Neural progenitor cell (in vitro differentiated cells): ENCODE measurements at regions not wholly inside any gene's neighbourhood (a gene's known extent, or its start where the extent isn't known, plus 50 kb on each side); places are given as distances from the start of the nearest gene placed in this dataset.
A peak's percentile ranks its signal among the peaks of the same experiment; 100 is the strongest.

ENCODE experiments used
- DNase-seq: peaks from one replicate; pipeline ENCODE4 v3.0.0-alpha.2; 2016; ENCODE audit warnings: low spot score
- H2AFZ ChIP-seq: fragments of 200-600 bp; sonication (generic); replicated peaks from 2 replicates; pipeline ENCODE4 v1.6.1; 2016; ENCODE audit warnings: antibody characterized with exemption
- H3F3A ChIP-seq: fragments of 200-600 bp; sonication (generic); 2 replicates; pipeline ENCODE4 v1.6.1; 2016; ENCODE audit warnings: antibody characterized with exemption, low read depth
- H3K27ac ChIP-seq: fragments of 200-600 bp; sonication (generic); 2 replicates; pipeline ENCODE4 v1.5.1; 2016; ENCODE audit warnings: mild to moderate bottlenecking
- H3K27me3 ChIP-seq: fragments of 200-600 bp; sonication (generic); 2 replicates; pipeline ENCODE4 v1.6.1; 2016; ENCODE audit warnings: mild to moderate bottlenecking, moderate library complexity
- H3K36me3 ChIP-seq: fragments of 200-600 bp; sonication (generic); 2 replicates; pipeline ENCODE4 v1.5.1; 2016
- H3K4me1 ChIP-seq: fragments of 200-600 bp; sonication (generic); 2 replicates; pipeline ENCODE4 v1.6.1; 2016; ENCODE audit warnings: mixed run types
- H3K4me2 ChIP-seq: fragments of 200-600 bp; sonication (generic); 2 replicates; pipeline ENCODE4 v1.6.1; 2016
- H3K4me3 ChIP-seq: fragments of 200-600 bp; sonication (generic); 2 replicates; pipeline ENCODE4 v1.5.1; 2016
- H3K79me2 ChIP-seq: fragments of 200-600 bp; sonication (generic); 2 replicates; pipeline ENCODE4 v1.6.1; 2016; ENCODE audit warnings: low read depth
- H3K9ac ChIP-seq: fragments of 200-600 bp; sonication (generic); 2 replicates; pipeline ENCODE4 v1.6.1; 2016
- H3K9me3 ChIP-seq: fragments of 200-600 bp; sonication (generic); 2 replicates; pipeline ENCODE4 v1.5.1; 2016; ENCODE audit warnings: low read depth
- H4K20me1 ChIP-seq: fragments of 200-600 bp; sonication (generic); 2 replicates; pipeline ENCODE4 v1.6.1; 2016; ENCODE audit warnings: low read depth
- H3K27ac Mint-ChIP-seq: 3 replicates; pipeline ENCODE4 v1.8.0; 2021; ENCODE audit warnings: mixed read lengths
- H3K27me3 Mint-ChIP-seq: 2 replicates; pipeline ENCODE4 v1.8.0; 2022; ENCODE audit warnings: low read depth, mild to moderate bottlenecking, inconsistent platforms, moderate library complexity, mixed read lengths; ENCODE audit not compliant: insufficient read depth
- H3K36me3 Mint-ChIP-seq: 3 replicates; pipeline ENCODE4 v1.8.0; 2021; ENCODE audit warnings: mixed read lengths
- H3K4me1 Mint-ChIP-seq: 3 replicates; pipeline ENCODE4 v1.8.0; 2021; ENCODE audit warnings: mixed read lengths
- H3K4me3 Mint-ChIP-seq: 3 replicates; pipeline ENCODE4 v1.8.0; 2021; ENCODE audit warnings: mild to moderate bottlenecking, moderate library complexity, mixed read lengths
- H3K9me3 Mint-ChIP-seq: 3 replicates; pipeline ENCODE4 v1.8.0; 2020; ENCODE audit warnings: mixed read lengths
- EZH2 ChIP-seq: fragments of 200-600 bp; sonication (generic); IDR thresholded peaks from 2 replicates; pipeline ENCODE4 v1.6.1; 2017; ENCODE audit warnings: antibody characterized with exemption, mild to moderate bottlenecking, moderate library complexity
- EZH2phosphoT487 ChIP-seq: fragments of 200-600 bp; sonication (generic); IDR thresholded peaks from 2 replicates; pipeline ENCODE4 v1.6.1; 2017; ENCODE audit warnings: antibody characterized with exemption
- TF ChIP-seq, protein P1 (sequence below): fragments of 200-600 bp; sonication (generic); IDR thresholded peaks from 2 replicates; pipeline ENCODE4 v1.5.1; 2017; ENCODE audit warnings: antibody characterized with exemption, mild to moderate bottlenecking

DNA sequence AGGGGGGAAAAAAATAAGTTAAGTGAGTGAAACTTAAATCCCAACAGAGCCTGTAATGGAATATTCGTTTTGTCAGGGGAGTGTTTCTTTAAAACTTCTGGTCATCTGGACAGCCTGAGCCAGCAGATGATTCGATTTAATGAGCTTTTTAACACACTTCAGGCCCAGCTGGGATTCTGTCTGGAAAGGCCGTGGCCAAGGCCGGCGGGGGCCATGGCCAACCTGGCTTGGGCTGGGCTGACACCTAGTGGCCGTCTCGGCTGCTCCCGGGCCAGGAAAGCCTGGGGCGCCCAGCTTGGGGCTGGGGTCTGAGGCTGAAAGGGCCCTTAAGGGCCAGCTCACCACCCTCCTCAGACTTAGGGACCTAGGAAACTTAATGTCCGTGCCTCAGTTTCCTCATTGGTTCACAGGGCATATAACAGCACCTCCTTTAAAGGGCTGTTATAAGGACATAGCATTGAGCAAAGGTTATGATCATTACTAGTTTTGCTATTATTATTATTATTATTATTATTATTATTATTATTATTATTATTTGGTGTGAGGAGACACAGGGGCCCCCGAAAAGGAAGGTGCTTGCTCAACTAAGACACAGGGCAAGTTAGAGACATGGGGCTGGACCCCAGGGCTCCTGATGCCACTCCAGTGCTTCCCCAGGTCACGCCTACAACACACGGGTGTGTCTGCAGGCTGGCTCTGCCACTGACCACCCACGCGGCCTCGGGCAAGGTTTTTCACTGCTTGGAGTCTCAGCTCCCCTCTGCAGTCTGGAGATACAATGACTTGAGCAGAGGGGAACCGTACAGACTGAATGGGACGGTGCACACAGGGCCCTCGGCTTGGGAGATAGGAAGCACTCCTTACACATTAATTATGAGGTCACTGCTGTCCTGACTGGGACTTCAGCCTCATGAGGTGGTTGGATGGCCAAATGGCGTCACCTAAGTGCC, 84.0 kb downstream of the SYNE3 start:
- no peaks in the 10 kb centered on the region for H3K36me3 Mint-ChIP-seq
- Histone ChIP-seq H2AFZ (no peak overlapping the region), H3K9me3 (no peaks in the 10 kb centered on the region), H3K4me3 (no peak overlapping the region), H4K20me1 (no peaks in the 10 kb centered on the region), H3K36me3 (no peaks in the 10 kb centered on the region), H3K4me2 (no peak overlapping the region), H3K9ac (no peak overlapping the region), H3K4me1 (no peaks in the 10 kb centered on the region), H3F3A (no peaks in the 10 kb centered on the region), H3K79me2 (no peaks in the 10 kb centered on the region), H3K27ac (no peak overlapping the region), H3K27me3 (no peaks in the 10 kb centered on the region)
- no peak for TF ChIP-seq EZH2
- TF ChIP-seq, protein P1, sequence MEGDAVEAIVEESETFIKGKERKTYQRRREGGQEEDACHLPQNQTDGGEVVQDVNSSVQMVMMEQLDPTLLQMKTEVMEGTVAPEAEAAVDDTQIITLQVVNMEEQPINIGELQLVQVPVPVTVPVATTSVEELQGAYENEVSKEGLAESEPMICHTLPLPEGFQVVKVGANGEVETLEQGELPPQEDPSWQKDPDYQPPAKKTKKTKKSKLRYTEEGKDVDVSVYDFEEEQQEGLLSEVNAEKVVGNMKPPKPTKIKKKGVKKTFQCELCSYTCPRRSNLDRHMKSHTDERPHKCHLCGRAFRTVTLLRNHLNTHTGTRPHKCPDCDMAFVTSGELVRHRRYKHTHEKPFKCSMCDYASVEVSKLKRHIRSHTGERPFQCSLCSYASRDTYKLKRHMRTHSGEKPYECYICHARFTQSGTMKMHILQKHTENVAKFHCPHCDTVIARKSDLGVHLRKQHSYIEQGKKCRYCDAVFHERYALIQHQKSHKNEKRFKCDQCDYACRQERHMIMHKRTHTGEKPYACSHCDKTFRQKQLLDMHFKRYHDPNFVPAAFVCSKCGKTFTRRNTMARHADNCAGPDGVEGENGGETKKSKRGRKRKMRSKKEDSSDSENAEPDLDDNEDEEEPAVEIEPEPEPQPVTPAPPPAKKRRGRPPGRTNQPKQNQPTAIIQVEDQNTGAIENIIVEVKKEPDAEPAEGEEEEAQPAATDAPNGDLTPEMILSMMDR: peak; percentile 78
- H3K9me3 Mint-ChIP-seq: no peaks in the 10 kb centered on the region
- no peak overlapping the region for H3K4me3 Mint-ChIP-seq
- peak; percentile 73 for DNase-seq
- peaks cover 15% of the 10 kb centered on the region for H3K4me1 Mint-ChIP-seq
- H3K27ac Mint-ChIP-seq: no peak overlapping the region
- H3K27me3 Mint-ChIP-seq: no peaks in the 10 kb centered on the region

- no peak overlapping the region for H3K27ac Mint-ChIP-seq
- H3K27ac ChIP-seq: no peak overlapping the region
- no peaks in the 10 kb centered on the region for H3K36me3 Mint-ChIP-seq
- H3K27me3 Mint-ChIP-seq: no peaks in the 10 kb centered on the region
- H3K27me3 ChIP-seq: no peaks in the 10 kb centered on the region
- H3F3A ChIP-seq: no peaks in the 10 kb centered on the region
- no peaks in the 10 kb centered on the region for H3K79me2 ChIP-seq
- no peak overlapping the region for H3K9ac ChIP-seq
- no peaks in the 10 kb centered on the region for H3K4me1 ChIP-seq
- peak overlapping the region; percentile 54 for H2AFZ ChIP-seq
- peak overlapping the region; percentile 7 for H3K4me3 Mint-ChIP-seq
- H3K9me3 ChIP-seq: no peaks in the 10 kb centered on the region
- no peak overlapping the region for H3K4me3 ChIP-seq
- DNase-seq: peak; percentile 61
- H4K20me1 ChIP-seq: no peaks in the 10 kb centered on the region
- peaks cover 17% of the 10 kb centered on the region for H3K4me1 Mint-ChIP-seq
- no peak overlapping the region for H3K4me2 ChIP-seq
- H3K36me3 ChIP-seq: no peaks in the 10 kb centered on the region
- no peak for TF ChIP-seq EZH2
- TF ChIP-seq, protein P1: peak; percentile 76
- H3K9me3 Mint-ChIP-seq: no peaks in the 10 kb centered on the region
Measured at GRCh38 chr14:95431199-95432143, 85.0 kb downstream of the SYNE3 start.

DNA sequence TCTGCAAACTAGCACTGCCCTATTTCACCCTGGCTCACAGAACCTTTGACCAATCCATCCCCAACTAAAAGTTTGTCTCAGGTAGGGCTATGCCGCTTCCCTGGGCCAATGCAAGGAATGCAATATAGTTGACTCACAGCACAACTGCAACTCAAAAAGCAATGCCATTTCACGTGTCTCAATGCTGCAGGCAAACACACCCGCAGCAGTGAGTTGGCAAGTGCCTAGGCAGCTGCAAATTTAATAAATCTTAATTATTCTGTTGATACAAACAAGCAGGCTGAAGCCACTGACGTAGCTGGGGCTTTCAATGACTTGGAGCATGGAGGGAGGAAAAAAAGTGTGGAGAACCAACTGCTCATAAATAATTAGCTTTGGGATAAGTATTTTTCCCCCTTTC, 87.9 kb downstream of the SYNE3 start:
- H3K36me3 ChIP-seq: no peaks in the 10 kb centered on the region
- H2AFZ ChIP-seq: no peak overlapping the region
- Mint-ChIP-seq H3K27ac (no peak overlapping the region), H3K9me3 (no peaks in the 10 kb centered on the region), H3K36me3 (no peaks in the 10 kb centered on the region), H3K27me3 (peaks cover 3% of the 10 kb centered on the region), H3K4me1 (peaks cover 17% of the 10 kb centered on the region), H3K4me3 (no peak overlapping the region)
- no peaks in the 10 kb centered on the region for H3K9me3 ChIP-seq
- no peaks in the 10 kb centered on the region for H3F3A ChIP-seq
- H3K4me2 ChIP-seq: no peak overlapping the region
- no peak overlapping the region for H3K4me3 ChIP-seq
- H3K9ac ChIP-seq: no peak overlapping the region
- no peaks in the 10 kb centered on the region for H3K4me1 ChIP-seq
- TF ChIP-seq EZH2phosphoT487: no peak
- TF ChIP-seq EZH2: no peak
- TF ChIP-seq, protein P1: no peak
- no peak for DNase-seq
- H3K27ac ChIP-seq: no peak overlapping the region
- no peaks in the 10 kb centered on the region for H4K20me1 ChIP-seq
- H3K27me3 ChIP-seq: no peaks in the 10 kb centered on the region
- H3K79me2 ChIP-seq: no peaks in the 10 kb centered on the region
